ENCODE measurements at regions not wholly inside any gene's neighbourhood (a gene's known extent, or its start where the extent isn't known, plus 50 kb on each side); places are given as distances from the start of the nearest gene placed in this dataset.

DNA sequence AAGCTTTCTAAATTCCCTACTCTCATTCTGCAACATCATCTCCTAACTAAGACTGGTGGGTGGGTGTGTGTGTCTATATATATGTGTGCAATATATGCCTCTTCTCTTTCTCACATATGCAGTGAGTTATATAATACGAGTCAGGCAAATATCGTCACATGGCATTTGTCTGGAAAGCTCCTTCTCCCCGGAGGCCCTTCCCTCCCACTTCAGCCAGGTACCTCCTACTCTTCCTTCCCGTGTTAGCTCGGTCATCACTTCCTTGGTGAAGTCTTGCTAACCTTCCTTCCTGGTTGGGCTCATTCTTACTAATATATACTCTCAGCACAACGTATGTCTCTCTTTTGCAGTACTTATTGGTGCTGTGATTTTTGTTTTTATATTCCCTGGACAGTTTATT, 66.4 kb upstream of the NCK2 start:
- Histone ChIP-seq H4K20me1 (ENCODE audit: insufficient read depth) (no peaks in the 10 kb centered on the region), H3K9me2 (ENCODE audit: insufficient read depth) (no peaks in the 10 kb centered on the region), H3K27me3 (ENCODE audit: insufficient read depth, low read length) (peaks cover 60% of the 10 kb centered on the region), H3K79me2 (ENCODE audit: insufficient read depth, low read length) (no peaks in the 10 kb centered on the region), H3K4me2 (ENCODE audit: low read length) (no peak overlapping the region), H3K27ac (ENCODE audit: low read depth, low read length) (no peak overlapping the region), H2AFZ (ENCODE audit: low read depth, low read length, poor library complexity, severe bottlenecking) (no peak overlapping the region), H3K36me3 (ENCODE audit: control insufficient read depth in 1 of 2, insufficient read depth in 2 of 2, low read length in 2 of 2) (no peaks in the 10 kb centered on the region), H3K4me3 (replicated peaks in 1 of 2; ENCODE audit: low read depth in 1 of 2, low read length in 2 of 2) (no peak overlapping the region), H3K9me3 (ENCODE audit: control insufficient read depth in 1 of 2, insufficient read depth in 1 of 2, low read depth in 1 of 2, low read length in 2 of 2) (no peaks in the 10 kb centered on the region), H3K4me1 (ENCODE audit: control insufficient read depth in 1 of 2, insufficient read depth in 2 of 2, low read length in 2 of 2) (no peaks in the 10 kb centered on the region), H3K9ac (ENCODE audit: low read length) (no peak overlapping the region)
- intact Hi-C loops (cut with micrococcal nuclease): no loop called here
- POLR2A ChIA-PET: no interaction called here
- no TSS peak for BruUV-seq (replicated peaks)
- CTCF ChIA-PET: no interaction called here
- RAD21 ChIA-PET (ENCODE audit: low non-redundant PET in 1 of 2, low total read pairs in 2 of 2, uncharacterized antibody in 2 of 2, unreplicated experiment in 2 of 2): no interaction called here
- no peak for DNase-seq (ENCODE audit: low read depth, low spot score)
- ATAC-seq: no peak
- no peak for TF ChIP-seq YY1 (IDR thresholded peaks at IDR 0.05; ENCODE audit: extremely low read depth, insufficient replicate concordance, low read depth, low read length)
- TF ChIP-seq, protein P1, sequence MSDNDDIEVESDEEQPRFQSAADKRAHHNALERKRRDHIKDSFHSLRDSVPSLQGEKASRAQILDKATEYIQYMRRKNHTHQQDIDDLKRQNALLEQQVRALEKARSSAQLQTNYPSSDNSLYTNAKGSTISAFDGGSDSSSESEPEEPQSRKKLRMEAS (IDR thresholded peaks at IDR 0.05): no peak

DNA sequence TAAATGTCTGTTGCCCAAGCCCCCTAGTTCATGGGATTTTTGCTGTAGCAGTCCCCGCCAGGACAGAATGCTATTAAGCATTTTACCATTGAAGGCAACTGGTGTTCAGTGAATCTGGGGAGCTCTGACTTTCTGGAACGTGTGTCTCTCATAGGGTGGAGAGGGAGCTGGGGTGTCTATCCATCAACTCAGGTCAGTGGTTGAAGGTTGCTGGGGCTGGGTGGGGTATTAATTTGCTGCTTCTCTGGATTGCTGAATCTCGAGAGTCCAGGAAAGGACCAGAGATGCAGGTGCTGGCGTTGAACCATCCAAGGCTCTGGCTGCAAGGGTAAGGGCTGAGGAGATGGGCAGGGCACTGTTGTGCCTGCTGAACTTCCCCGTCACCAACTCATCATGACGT, 66.8 kb upstream of the NCK2 start:
- H3K9me3 ChIP-seq (ENCODE audit: control insufficient read depth in 1 of 2, insufficient read depth in 1 of 2, low read depth in 1 of 2, low read length in 2 of 2): no peaks in the 10 kb centered on the region
- H3K4me2 ChIP-seq (ENCODE audit: low read length): no peak overlapping the region
- H3K4me1 ChIP-seq (ENCODE audit: control insufficient read depth in 1 of 2, insufficient read depth in 2 of 2, low read length in 2 of 2): no peaks in the 10 kb centered on the region
- ChIA-PET CTCF (no interaction called here), POLR2A (no interaction called here), RAD21 (ENCODE audit: low non-redundant PET in 1 of 2, low total read pairs in 2 of 2, uncharacterized antibody in 2 of 2, unreplicated experiment in 2 of 2) (no interaction called here)
- no peak for ATAC-seq
- no peak overlapping the region for H2AFZ ChIP-seq (ENCODE audit: low read depth, low read length, poor library complexity, severe bottlenecking)
- H3K9me2 ChIP-seq (ENCODE audit: insufficient read depth): no peaks in the 10 kb centered on the region
- no peak overlapping the region for H3K27ac ChIP-seq (ENCODE audit: low read depth, low read length)
- intact Hi-C loops (cut with micrococcal nuclease): no loop called here
- H3K79me2 ChIP-seq (ENCODE audit: insufficient read depth, low read length): no peaks in the 10 kb centered on the region
- no peaks in the 10 kb centered on the region for H3K36me3 ChIP-seq (ENCODE audit: control insufficient read depth in 1 of 2, insufficient read depth in 2 of 2, low read length in 2 of 2)
- TF ChIP-seq, protein P2, sequence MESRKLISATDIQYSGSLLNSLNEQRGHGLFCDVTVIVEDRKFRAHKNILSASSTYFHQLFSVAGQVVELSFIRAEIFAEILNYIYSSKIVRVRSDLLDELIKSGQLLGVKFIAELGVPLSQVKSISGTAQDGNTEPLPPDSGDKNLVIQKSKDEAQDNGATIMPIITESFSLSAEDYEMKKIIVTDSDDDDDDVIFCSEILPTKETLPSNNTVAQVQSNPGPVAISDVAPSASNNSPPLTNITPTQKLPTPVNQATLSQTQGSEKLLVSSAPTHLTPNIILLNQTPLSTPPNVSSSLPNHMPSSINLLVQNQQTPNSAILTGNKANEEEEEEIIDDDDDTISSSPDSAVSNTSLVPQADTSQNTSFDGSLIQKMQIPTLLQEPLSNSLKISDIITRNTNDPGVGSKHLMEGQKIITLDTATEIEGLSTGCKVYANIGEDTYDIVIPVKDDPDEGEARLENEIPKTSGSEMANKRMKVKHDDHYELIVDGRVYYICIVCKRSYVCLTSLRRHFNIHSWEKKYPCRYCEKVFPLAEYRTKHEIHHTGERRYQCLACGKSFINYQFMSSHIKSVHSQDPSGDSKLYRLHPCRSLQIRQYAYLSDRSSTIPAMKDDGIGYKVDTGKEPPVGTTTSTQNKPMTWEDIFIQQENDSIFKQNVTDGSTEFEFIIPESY (IDR thresholded peaks at IDR 0.05; ENCODE audit: extremely low read depth, insufficient replicate concordance, low read length): no peak
- TF ChIP-seq, protein P1 (IDR thresholded peaks at IDR 0.05): no peak
- TF ChIP-seq POLR2A (IDR thresholded peaks at IDR 0.05; ENCODE audit: borderline replicate concordance, extremely low read depth, insufficient read depth, insufficient read length) (no peak), EZH2 (IDR thresholded peaks at IDR 0.05) (no peak), RAD21 (IDR thresholded peaks at IDR 0.05; ENCODE audit: low read depth) (no peak), EGR1 (IDR thresholded peaks at IDR 0.05; ENCODE audit: low read depth) (no peak), CTCF (IDR thresholded peaks at IDR 0.05 in 2 of 3, conservative IDR thresholded peaks at IDR 0.05 in 1 of 3; ENCODE audit: borderline replicate concordance in 1 of 3, insufficient read depth in 1 of 3, low read depth in 2 of 3, low read length in 2 of 3) (no peak)
- H3K9ac ChIP-seq (ENCODE audit: low read length): no peak overlapping the region
- peaks cover 55% of the 10 kb centered on the region for H3K27me3 ChIP-seq (ENCODE audit: insufficient read depth, low read length)
- no TSS peak for BruUV-seq (replicated peaks)
- no peak overlapping the region for H3K4me3 ChIP-seq (replicated peaks in 1 of 2; ENCODE audit: low read depth in 1 of 2, low read length in 2 of 2)
- DNase-seq (ENCODE audit: low read depth, low spot score): no peak
- no peaks in the 10 kb centered on the region for H4K20me1 ChIP-seq (ENCODE audit: insufficient read depth)

Data from HCT116 (cell line).